ENCODE measurements at regions not wholly inside any gene's neighbourhood (a gene's known extent, or its start where the extent isn't known, plus 50 kb on each side); places are given as distances from the start of the nearest gene placed in this dataset.
A peak's percentile ranks its signal among the peaks of the same experiment; 100 is the strongest.

DNA sequence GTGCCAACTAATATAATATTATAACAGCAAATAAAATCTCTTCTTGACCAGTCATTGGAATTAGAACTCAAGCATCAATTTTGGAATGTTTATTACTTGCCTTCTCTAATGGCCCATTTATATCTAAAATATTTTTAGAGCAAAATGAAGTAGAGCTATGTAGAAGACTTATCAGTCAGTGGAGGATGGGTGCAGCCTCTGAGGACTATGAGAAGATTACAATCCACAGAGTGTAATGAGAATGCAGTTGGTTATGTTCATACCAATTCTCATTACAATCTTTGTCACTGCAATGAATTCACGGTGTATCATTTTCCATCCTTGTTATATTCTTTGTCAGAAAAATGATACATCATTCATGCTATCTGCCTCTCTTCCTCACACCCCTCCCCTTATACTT, 878.1 kb downstream of the CENPC start:
- no peak for DNase-seq

DNA sequence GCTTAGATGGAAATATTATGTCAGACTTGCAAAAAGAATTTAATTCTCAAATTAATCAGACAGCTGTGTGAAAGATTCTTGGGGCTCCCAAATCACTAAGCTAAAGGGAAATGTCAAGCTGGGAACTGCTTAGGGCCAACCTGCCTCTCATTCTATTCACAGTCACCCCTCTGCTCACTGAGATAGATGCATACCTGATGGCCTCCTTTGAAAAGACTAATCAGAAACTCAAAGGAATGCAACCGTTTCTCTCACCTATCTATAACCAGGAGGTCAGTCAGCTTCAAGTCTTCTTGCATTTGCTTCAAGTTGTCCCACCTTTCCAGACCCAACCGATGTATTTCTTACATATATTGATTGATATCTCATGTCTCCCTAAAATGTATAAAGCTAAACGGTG, 882.7 kb downstream of the CENPC start:
- DNase-seq: no peak

DNA sequence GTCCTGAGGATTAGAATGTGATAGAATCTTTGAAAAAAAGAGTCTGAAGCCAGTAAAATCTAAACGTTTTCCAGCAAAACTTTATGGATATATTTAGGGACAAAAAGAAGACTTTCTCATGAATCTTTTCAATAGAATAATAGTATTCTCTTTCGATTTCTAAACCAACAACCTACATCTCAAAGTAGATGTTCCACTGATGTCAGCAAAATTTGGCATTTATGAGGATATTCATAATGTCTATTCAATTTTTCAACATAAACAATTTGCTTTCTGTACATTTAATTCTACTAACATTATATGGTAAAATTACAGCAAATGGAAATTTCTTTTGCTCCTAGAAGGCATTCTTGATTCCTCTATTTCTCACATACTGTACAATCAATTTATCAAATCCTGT, 886.5 kb downstream of the CENPC start:
- DNase-seq: no peak

DNA sequence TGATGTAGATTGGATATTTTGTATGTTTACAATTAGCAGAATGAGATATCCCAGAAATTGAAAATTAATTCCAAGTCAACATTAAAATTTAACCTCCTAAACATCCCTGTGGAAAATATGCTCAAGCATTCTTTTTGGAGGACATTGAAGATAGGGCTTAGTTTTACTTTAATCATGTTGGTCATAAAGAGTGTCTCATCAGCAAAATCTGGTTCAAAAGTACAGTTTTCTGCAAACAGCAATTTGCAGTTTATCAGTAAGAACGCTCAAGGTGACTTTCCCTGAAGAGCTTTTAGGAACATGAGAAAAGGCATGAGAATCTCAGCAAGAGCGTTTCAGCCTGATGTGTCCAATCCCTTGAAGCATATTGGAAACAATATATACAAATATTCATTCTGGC, 889.8 kb downstream of the CENPC start:
- no peak for DNase-seq

DNA sequence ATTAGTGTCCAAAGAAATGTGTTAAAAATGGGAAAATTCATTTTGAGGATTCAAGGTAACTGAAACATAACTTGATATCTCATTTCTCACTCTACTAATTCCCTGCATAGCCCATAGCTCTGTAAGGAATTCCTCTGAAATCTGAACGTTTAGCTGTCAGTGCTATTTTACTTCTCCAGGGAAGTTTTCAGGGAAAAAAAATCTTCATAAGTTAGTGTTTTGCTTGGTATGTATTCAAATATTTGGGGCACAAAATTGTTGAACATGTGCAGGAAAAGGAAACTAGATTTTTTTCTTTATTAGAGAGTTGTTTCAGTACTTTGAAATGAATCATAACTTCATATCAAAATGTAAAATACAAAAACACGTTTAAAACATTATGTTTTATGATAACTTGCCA, 891.4 kb downstream of the CENPC start:
- DNase-seq: no peak

DNA sequence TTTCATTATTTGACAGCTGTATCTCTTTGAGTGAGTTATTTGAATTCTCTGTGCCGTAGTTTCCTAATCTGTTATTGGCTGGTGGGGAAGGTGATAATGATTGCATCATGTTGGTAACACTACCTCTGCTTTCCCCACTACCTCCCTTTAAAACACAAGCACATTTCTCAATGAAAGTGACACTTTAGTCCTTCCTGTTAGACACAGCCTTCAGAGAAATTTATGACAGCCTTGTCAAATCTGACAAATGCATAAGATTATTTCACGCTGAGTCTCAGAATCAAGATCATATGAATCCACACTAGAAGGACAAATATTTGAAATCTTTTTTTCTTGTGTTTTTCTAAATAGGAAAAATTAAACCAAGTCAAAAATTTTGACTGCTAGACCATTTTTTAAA, 896.1 kb downstream of the CENPC start:
- no peak for DNase-seq

DNA sequence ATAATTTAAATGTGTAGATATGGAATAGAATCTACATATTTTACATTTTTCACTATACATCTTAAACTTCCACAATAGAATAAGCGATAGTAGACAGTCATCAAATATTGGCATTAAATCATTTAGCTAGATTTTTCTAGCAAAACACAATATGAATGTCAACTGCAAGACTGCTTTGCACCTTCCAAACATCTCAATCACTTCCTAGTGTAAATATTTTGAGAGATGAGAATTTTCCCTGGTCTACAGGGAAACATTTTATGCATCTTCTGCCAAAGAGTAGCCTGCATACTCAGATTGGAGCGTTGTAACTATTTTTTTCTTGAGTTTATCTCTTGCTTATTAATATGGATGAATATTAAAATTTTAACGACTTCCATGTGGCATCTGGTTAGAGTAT, 897.4 kb downstream of the CENPC start:
- DNase-seq: no peak

DNA sequence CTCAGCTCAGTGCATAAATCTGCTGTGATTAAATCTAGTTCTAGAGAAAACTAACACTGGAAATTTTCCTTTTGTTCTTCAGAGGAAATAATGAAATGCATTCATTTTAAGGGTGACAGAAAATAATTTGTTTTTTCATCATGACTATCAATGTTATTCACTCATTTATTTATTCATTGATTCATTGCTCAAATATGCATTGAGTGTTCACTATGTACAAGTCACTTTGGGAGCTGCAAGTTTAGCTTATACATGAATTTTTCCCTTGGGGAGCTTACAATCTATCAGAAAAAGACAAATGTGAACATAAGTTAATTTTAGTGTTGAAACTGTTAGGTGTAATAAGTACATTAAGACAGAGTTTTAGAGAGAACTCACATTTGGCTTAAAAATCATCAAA, 897.8 kb downstream of the CENPC start:
- no peak for DNase-seq

DNA sequence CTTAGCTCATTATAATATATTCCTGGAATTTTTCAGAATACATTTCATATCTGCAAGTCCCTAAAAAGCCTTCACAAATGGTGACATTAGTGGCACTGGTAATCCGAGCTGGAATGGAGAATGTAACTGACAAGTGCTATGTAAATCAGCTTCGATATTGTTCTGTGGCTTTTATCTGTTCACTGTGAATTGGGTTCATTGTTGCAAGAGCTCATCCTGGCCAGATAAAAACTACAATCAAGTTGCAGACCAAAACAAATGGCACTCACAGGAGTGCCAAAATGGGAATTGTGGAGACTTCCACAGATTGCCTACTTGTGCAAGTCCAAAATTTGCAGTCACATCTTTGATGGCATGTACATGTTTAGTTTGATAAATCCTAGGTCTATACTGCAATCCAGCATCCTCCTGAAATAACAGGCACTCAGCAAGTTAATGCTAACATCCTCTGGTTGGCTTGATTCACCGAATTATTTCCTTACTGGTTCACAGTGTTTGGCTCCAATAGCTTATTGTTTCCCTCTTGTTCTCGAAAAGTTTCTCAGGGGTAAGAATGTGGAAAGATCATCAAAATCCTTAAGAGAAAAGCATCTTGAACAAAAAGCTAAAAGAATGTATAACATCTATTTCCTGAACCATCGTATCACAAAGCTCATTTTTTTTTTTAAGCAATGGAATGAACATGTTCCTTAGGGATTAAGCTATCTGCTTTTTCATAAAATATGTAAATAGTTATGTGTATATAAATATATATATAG, 904.9 kb downstream of the CENPC start:
- no peak for DNase-seq

DNA sequence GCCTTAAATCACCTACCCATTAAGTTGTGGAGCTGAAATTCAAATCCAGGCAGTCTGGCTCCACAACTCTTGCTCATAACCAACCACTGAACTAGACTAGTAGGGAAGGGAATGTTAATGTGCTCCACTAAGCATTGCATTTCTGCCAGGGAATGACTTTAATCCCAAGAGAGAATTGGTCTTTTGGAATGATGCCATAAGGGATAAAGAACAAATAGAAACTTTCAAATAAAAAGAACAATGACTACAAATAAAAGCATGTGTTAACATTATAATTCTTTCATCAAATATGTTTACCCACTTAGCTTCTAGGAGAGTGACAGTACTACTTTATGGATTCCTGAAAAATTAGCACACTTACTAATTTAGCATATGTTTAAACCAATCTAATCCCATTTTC, 905.9 kb downstream of the CENPC start:
- DNase-seq: peak; percentile 0

DNA sequence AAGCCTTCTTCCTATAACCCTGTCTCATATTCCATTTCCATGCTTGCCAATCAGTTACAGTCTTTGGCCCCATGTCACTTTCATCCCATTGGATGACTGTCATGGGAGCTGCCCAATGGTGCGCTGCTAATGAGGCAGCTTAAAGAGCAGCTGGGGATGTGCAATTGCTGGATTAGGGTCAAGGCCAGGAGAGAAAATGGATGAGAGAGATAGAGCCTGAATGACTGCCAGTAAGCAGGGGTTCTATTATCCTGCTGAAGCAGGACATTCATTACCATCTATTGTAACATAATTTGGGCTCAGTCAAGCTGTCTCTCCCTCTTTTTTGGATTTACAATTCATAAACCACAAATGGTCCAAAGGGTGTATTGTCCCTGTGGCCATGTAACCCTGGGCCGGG, 909.0 kb downstream of the CENPC start:
- DNase-seq: no peak

DNA sequence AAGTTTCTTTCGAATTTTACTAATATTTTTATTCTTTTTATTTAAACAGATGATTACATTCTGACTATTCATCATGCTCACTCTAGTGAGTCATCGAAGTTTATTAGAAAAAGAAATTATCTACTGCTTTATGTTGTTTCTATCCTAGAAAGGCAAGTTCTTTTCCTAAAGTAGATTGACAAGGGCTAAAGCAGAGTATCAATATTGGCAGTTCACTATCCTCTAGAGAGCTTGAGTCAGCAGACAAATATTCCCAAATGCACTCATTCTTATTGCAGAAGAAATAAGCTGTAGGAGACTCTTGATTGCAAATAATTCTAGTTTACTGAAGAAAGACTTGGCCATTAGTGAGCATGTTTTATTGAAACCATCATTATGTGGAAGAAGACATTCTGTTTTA, 911.8 kb downstream of the CENPC start:
- DNase-seq: no peak

DNA sequence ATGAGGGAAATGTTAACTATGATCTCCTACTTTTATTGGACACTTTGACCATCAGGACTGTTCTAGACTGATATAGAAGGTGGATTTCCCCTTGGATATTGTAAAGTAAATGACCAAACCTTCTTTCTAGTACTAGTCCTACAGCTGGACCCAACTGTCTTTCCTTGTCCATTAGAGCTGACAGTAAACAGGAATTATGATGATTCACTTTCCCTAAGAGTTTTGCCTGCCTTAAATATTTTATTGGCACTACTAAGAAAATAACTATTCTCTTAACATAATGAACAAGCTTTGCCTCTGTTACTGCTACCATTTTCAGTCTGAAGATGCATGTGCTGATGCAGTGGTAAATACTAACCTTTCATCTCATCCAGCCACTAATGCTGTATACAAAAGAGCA, 915.4 kb downstream of the CENPC start:
- DNase-seq: no peak

DNA sequence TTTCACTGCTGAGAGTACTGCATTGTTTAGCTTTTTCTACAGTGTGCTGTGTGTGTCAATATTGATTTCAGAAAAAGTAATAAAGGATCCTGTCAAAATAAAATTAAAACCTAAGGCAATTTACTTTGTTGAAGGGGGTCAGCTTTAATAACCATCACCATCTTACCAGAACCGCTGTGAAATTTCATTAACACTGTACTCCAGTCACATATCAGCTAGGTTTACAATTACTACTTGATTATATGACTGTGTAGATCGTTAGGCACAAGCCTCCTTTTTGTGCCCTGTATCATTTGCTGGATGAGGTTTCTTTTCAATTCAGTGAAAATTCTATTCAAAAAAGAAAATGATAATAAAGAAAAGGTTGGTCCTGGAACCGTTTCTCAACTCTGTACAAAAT, 917.2 kb downstream of the CENPC start:
- no peak for DNase-seq

DNA sequence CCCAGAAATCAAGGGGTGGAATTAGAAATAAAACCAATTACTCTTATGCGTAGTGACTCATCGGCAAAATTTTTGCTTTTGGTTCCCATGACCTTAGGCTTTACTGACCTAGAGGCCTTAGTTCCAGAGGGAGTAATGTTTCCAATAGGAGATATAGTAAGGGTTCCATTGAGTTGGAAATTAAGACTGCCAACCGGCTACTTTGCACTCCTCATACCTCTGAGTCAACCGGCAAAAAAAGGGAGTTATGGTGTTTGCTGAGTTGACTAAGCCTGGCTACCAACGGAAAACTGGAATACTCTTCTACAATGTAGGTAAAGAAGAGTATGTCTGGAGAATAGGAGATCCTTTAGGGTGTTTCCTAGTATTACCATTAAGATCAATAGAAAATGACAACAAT, 919.8 kb downstream of the CENPC start:
- DNase-seq: no peak

DNA sequence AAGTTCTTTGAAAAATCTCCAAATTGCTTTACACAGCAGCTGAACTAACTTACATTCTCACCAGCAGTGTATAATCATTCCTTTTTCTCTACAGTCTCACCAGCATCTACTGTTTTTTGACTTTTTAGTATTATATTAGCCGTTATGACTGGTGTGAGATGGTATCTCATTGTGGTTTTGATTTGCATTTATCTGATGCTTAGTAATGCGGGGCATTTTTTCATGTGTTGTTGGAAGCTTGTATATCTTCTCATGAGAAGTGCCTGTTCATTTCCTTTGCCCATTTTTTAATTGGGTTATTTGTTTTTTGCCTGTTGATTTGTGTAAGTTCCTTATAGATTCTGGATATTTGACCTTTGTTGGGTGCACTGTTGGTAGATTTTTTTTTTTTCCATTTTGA, 931.7 kb downstream of the CENPC start:
- DNase-seq: no peak

DNA sequence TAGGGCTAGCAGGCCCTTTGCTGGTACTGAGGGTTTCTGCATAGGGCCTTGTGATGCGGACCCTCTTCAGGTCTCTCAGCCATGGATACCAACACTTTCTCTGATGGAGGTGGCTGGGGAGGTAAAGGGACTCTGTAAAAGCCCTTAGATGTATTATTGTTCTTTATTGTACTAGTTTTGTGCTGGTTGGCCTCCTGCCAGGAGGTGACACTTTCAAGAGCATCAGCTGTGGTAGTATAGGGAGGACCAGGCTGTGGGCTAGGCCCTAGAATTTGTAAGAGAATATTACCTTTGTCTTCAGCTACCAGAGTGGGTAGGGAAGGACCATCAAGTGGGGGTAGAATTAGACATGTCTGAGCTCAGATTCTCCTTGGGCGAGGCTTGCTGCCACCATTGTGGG, 936.3 kb downstream of the CENPC start:
- DNase-seq: no peak

DNA sequence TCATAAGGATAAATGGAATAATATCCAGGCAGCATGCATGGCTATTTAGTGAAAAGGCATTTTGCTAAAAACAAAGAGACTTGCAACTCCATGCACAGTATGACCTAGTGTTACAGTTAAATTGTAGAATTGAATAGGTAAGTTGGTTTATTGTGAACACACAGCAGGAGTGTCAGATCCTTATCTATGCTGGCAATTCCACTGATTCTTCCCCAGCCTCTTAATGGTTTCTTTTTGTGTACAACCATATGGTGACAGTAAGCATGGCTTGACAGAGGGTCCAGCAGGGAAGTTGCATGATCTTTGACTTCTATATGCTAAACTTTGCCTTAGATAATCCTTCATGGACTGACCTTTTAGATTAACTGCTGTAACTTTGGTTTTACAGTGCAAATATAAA, 936.6 kb upstream of the EPHA5 start:
- no peak for DNase-seq

DNA sequence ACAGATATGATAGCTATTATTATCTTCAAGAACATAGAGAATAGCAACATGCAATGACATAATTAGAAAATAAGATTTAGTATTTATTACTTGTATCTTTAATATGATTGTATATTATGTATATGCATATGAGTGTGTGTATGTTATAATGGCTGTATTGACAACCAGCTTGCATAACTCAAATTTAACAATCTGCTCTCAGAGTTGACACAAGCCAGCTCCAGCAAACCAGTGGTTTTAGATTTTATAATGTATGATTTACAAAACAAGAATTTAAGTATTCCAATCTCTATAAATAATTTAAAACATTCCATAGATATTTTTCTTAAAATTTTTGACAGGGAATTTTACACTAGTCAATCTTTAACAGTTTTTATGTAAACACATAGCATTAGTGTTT, 935.9 kb upstream of the EPHA5 start:
- DNase-seq: no peak

DNA sequence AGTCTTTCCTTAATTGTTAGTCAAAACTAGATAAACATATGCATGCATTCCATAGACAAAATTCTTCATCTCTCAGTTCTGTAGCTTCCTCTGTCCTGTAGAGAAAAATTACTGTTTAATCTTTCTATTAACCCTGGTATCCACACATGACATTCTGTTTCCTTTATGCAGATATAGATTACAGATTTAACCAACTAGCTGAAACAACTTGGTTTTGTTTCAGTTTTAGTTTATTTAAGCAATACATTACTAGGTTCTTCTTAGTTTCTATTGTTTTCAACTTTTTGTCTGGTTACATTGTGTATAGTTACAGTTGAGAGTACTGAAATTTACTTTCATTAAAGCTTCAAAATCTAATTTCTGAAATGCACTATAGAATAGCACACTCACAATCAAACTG, 933.9 kb upstream of the EPHA5 start:
- no peak for DNase-seq

DNA sequence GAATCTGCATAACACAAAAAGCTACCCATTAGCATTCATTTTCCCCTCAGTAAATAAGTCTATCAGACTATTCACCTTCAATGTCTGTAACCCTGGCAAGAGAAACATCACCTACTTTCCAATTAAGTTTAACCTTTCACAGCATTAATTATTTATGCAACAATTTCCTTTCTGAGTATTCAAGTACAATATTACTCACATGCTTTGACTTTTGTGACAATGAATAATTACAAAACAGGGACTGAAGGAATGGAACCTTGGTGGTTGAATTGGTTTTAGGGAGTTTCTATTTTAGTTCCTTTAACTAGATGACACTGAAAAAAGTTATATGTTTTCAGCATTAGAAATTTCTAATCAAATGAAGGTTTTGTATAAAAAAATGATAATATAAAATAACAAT, 932.3 kb upstream of the EPHA5 start:
- DNase-seq: no peak

DNA sequence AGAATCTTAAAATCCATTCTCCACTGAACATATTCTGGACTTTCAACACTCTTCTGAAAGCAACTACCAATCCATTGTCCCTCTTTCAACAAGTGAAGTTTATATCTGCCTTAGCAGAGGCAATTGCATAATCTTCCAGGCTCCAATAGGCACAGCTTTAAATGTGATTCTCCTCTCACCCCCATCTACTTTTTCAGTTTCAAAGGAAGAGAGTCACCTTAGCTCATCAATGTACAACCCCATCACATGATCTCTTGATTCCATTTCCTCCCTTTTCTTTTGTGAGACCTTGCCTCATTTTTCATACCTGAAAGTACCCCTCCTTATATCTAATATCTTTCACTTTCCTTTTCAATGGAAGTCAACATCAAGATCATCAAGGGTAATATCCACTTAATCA, 921.7 kb upstream of the EPHA5 start:
- no peak for DNase-seq

DNA sequence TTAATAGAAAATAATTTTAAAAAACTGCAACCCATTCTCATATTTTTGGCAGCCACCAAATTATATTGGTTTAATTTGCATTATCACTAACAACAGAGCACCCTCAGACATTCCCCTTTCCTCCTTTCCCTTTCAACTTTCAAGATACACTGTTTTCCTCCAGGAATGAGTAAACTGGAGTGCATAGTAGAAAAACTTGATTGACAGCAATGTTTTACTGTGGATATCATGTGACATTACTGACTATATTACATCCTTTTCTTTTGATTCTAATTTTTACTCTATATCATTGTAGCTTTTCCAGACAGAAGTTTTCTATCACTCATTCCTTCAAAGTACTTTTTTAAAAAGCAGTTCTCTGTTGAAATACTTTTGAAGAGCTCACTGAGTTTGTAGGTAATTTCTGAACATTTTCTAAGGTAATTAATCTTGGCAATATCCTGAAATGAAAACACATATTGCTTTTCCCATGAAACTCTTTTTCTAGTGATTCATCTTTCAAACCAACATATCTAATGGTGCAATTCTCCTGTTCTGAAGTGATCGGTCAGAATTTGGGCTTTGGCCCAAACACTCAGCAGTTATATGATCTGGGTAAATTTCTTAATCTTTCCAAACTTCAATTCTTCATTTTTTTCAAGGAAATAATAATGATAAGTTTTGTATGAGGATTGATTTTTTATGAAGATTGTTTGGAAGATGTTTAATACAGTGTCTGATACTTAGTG, 920.4 kb upstream of the EPHA5 start:
- DNase-seq: no peak

DNA sequence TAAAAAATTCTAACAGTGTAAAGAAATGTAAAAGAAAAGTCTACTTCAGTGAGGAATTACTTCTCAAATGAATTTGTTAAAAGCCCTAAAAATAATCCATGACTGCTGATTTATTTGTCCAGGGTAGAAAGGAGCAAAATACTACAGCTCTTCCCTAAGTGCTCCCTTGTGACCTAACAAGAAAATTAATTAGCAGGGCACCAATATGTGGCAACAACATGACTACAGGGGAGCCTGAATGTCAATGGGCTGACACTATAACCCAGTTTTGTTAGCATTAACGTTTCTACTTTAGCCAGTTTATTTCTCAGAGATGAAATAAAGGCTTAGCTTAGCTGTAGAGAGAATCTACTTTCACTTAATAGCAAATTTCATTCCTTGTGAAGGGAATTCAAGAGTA, 918.9 kb upstream of the EPHA5 start:
- no peak for DNase-seq

DNA sequence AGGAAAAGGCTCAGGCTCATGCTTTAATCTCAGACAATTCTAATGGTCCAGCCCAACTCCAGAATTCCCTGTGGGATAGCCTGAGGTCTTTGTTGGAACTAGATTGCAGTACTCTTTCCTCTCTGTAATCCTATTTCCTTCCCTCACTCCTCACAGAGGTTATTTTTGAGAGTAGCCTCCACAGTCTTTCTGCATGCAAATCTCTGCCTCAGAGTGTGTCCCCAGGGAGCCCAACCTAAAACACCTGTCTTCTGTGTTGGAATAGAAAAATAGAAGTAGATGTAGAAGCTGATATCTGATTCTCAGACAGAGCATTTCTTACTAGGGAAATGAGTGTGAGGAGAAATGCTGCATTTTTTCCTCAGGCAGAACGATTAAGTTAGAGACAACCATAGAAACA, 915.5 kb upstream of the EPHA5 start:
- no peak for DNase-seq
